ENCODE measurements at regions not wholly inside any gene's neighbourhood (a gene's known extent, or its start where the extent isn't known, plus 50 kb on each side); places are given as distances from the start of the nearest gene placed in this dataset.

DNA sequence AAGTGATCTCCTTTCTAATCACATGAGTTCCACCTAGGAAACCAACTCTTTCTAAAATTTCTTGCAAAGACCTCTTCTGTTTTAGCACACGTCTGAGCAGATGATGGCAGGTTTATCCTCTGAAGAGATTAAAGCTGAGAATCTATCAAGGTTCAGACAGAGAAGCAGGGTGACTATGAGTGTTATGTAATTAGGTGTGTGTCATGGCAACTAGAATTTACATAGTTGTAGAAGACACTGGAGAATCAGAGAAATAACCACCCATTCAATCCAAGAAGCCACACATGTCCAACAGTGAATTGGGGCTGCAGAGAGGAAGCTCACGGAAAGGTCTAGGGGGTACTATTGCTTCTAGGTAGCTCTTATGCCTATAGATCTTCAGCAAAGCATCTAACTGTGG lies 600.5 kb downstream of the PYDC2 start:
- TF ChIP-seq, protein P1, sequence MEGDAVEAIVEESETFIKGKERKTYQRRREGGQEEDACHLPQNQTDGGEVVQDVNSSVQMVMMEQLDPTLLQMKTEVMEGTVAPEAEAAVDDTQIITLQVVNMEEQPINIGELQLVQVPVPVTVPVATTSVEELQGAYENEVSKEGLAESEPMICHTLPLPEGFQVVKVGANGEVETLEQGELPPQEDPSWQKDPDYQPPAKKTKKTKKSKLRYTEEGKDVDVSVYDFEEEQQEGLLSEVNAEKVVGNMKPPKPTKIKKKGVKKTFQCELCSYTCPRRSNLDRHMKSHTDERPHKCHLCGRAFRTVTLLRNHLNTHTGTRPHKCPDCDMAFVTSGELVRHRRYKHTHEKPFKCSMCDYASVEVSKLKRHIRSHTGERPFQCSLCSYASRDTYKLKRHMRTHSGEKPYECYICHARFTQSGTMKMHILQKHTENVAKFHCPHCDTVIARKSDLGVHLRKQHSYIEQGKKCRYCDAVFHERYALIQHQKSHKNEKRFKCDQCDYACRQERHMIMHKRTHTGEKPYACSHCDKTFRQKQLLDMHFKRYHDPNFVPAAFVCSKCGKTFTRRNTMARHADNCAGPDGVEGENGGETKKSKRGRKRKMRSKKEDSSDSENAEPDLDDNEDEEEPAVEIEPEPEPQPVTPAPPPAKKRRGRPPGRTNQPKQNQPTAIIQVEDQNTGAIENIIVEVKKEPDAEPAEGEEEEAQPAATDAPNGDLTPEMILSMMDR (IDR thresholded peaks at IDR 0.05): no peak
- no peak for TF ChIP-seq EZH2 (IDR thresholded peaks at IDR 0.05)

Data from neural progenitor cell (in vitro differentiated cells).